ENCODE measurements at regions not wholly inside any gene's neighbourhood (a gene's known extent, or its start where the extent isn't known, plus 50 kb on each side); places are given as distances from the start of the nearest gene placed in this dataset.
"Not testable (repeated sequence)": the region's sequence is repeated elsewhere in the genome, so short reads cannot be mapped to it uniquely, and the experiment has no call there.

DNA sequence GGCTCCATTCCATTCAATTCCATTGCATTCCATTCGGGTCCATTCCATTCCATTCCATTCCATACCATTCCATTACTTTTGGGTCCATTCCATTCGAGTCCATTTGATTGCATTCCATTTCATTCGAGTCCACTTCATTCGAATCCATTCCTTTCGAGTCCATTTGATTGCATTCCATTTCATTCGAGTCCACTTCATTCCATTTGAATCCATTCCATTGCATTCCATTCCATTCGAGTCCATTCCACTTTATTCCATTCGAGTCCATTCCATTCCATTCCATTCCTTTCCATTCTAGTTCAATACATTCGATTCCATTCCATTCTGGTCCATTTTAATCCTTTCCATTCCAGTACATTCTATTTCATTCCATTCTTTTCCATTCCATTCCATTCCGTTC lies 334.0 kb downstream of the ZNF33B start:
- H3K4me3 ChIP-seq = no peak overlapping the region
- no peaks in the 10 kb centered on the region for H3K36me3 ChIP-seq (ENCODE audit: control insufficient read depth in 4 of 4, insufficient read depth in 4 of 4, low read length in 4 of 4)
- TF ChIP-seq, protein P1, sequence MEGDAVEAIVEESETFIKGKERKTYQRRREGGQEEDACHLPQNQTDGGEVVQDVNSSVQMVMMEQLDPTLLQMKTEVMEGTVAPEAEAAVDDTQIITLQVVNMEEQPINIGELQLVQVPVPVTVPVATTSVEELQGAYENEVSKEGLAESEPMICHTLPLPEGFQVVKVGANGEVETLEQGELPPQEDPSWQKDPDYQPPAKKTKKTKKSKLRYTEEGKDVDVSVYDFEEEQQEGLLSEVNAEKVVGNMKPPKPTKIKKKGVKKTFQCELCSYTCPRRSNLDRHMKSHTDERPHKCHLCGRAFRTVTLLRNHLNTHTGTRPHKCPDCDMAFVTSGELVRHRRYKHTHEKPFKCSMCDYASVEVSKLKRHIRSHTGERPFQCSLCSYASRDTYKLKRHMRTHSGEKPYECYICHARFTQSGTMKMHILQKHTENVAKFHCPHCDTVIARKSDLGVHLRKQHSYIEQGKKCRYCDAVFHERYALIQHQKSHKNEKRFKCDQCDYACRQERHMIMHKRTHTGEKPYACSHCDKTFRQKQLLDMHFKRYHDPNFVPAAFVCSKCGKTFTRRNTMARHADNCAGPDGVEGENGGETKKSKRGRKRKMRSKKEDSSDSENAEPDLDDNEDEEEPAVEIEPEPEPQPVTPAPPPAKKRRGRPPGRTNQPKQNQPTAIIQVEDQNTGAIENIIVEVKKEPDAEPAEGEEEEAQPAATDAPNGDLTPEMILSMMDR (IDR thresholded peaks at IDR 0.05; ENCODE audit: control extremely low read depth, extremely low read depth) = no peak
- WGBS, 2 donors = 79% methylated on average over 10 of the region's 10 CpGs
- no peak overlapping the region for H3K27ac ChIP-seq (ENCODE audit: low read depth in 1 of 2, low read length in 1 of 2)
- DNase-seq (no peak), ATAC-seq (ENCODE audit: insufficient read depth, low FRiP score) (no peak)
- peaks cover 18 to 92% (median 39%) of the 10 kb centered on the region in 4 donors for H3K9me3 ChIP-seq (ENCODE audit: control insufficient read depth in 4 of 4, insufficient read depth in 3 of 4, low read length in 3 of 4)
- H3K4me1 ChIP-seq (ENCODE audit: control insufficient read depth in 5 of 5, insufficient read depth in 5 of 5, low read length in 5 of 5) = no peaks in the 10 kb centered on the region
- no peaks in the 10 kb centered on the region for H3K27me3 ChIP-seq (ENCODE audit: control insufficient read depth in 3 of 3, insufficient read depth in 3 of 3, low read length in 2 of 3)
- no peak overlapping the region for H3K9ac ChIP-seq (ENCODE audit: insufficient read depth in 1 of 2, low read length in 2 of 2)

GRCh38 chr10:42281896-42282295 lies 356.5 kb downstream of the ZNF33B start:
- H3K27me3 ChIP-seq (ENCODE audit: control insufficient read depth in 3 of 3, insufficient read depth in 3 of 3, low read length in 2 of 3); H3K9ac ChIP-seq (ENCODE audit: insufficient read depth in 1 of 2, low read length in 2 of 2); H3K4me1 ChIP-seq (ENCODE audit: control insufficient read depth in 5 of 5, insufficient read depth in 5 of 5, low read length in 5 of 5); H3K36me3 ChIP-seq (ENCODE audit: control insufficient read depth in 4 of 4, insufficient read depth in 4 of 4, low read length in 4 of 4); H3K4me3 ChIP-seq; H3K9me3 ChIP-seq (ENCODE audit: control insufficient read depth in 4 of 4, insufficient read depth in 3 of 4, low read length in 3 of 4); ATAC-seq (ENCODE audit: insufficient read depth, low FRiP score); H3K27ac ChIP-seq (ENCODE audit: low read depth in 1 of 2, low read length in 1 of 2); DNase-seq: not testable (repeated sequence)
- WGBS, 2 donors = 82 to 85% methylated on average over 21 of the region's 21 CpGs

- H3K9ac ChIP-seq (ENCODE audit: insufficient read depth in 1 of 2, low read length in 2 of 2); ATAC-seq (ENCODE audit: insufficient read depth, low FRiP score); H3K4me3 ChIP-seq; H3K27me3 ChIP-seq (ENCODE audit: control insufficient read depth in 3 of 3, insufficient read depth in 3 of 3, low read length in 2 of 3); DNase-seq; H3K9me3 ChIP-seq (ENCODE audit: control insufficient read depth in 4 of 4, insufficient read depth in 3 of 4, low read length in 3 of 4); H3K27ac ChIP-seq (ENCODE audit: low read depth in 1 of 2, low read length in 1 of 2); H3K36me3 ChIP-seq (ENCODE audit: control insufficient read depth in 4 of 4, insufficient read depth in 4 of 4, low read length in 4 of 4); H3K4me1 ChIP-seq (ENCODE audit: control insufficient read depth in 5 of 5, insufficient read depth in 5 of 5, low read length in 5 of 5): not testable (repeated sequence)
- 20 to 31% methylated on average over 3 to 4 of the region's 4 CpGs for WGBS, 2 donors
Observed at GRCh38 chr10:42269788-42270187, 368.6 kb downstream of the ZNF33B start.

- H3K27ac ChIP-seq (ENCODE audit: low read depth in 1 of 2, low read length in 1 of 2); H3K27me3 ChIP-seq (ENCODE audit: control insufficient read depth in 3 of 3, insufficient read depth in 3 of 3, low read length in 2 of 3): not testable (repeated sequence)
- 46 to 50% methylated on average over 4 to 6 of the region's 6 CpGs for WGBS, 2 donors
Observed at GRCh38 chr10:42263259-42263658, 375.1 kb downstream of the ZNF33B start.

DNA sequence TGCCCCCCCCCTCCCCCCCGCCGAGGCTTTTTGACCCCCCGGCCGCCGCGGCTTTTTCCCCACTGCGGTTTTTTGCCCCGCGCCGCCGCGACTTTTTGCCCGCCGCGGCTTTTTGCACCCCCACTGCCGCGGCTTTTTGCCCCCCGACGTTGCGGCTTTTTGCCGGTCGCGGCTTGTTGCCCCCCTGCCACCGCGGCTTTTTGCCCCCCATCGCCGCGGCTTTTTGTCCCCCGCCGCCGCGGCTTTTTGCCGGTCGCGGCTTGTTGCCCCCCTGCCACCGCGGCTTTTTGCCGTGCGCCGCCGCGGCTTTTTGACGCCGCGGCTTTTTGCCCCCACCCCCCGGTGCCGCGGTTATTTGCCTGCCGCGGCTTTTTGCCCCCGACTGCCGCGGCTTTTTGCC lies 395.4 kb downstream of the ZNF33B start:
- H3K36me3 ChIP-seq (ENCODE audit: control insufficient read depth in 4 of 4, insufficient read depth in 4 of 4, low read length in 4 of 4); H3K27ac ChIP-seq (ENCODE audit: low read depth in 1 of 2, low read length in 1 of 2); H3K9me3 ChIP-seq (ENCODE audit: control insufficient read depth in 4 of 4, insufficient read depth in 3 of 4, low read length in 3 of 4); H3K4me3 ChIP-seq; H3K9ac ChIP-seq (ENCODE audit: insufficient read depth in 1 of 2, low read length in 2 of 2); H3K27me3 ChIP-seq (ENCODE audit: control insufficient read depth in 3 of 3, insufficient read depth in 3 of 3, low read length in 2 of 3); H3K4me1 ChIP-seq (ENCODE audit: control insufficient read depth in 5 of 5, insufficient read depth in 5 of 5, low read length in 5 of 5); ATAC-seq (ENCODE audit: insufficient read depth, low FRiP score); DNase-seq: not testable (repeated sequence)
- WGBS, 2 donors = 7 to 15% methylated on average over 26 to 53 of the region's 53 CpGs

More at GRCh38 chr10:42263259-42263658, 375.1 kb downstream of the ZNF33B start:
- H3K9ac ChIP-seq (ENCODE audit: insufficient read depth in 1 of 2, low read length in 2 of 2); H3K9me3 ChIP-seq (ENCODE audit: control insufficient read depth in 4 of 4, insufficient read depth in 3 of 4, low read length in 3 of 4); DNase-seq; H3K4me1 ChIP-seq (ENCODE audit: control insufficient read depth in 5 of 5, insufficient read depth in 5 of 5, low read length in 5 of 5); H3K4me3 ChIP-seq; ATAC-seq (ENCODE audit: insufficient read depth, low FRiP score); H3K36me3 ChIP-seq (ENCODE audit: control insufficient read depth in 4 of 4, insufficient read depth in 4 of 4, low read length in 4 of 4): not testable (repeated sequence)

Data from lung (tissue), 11 donors.